Pons (tissue), 1 donor: ENCODE measurements at regions not wholly inside any gene's neighbourhood (a gene's known extent, or its start where the extent isn't known, plus 50 kb on each side); places are given as distances from the start of the nearest gene placed in this dataset.
"Not testable (repeated sequence)": the region's sequence is repeated elsewhere in the genome, so short reads cannot be mapped to it uniquely, and the experiment has no call there.

Experiments
- DNase-seq: peaks from one replicate; pipeline ENCODE4 v3.0.0-alpha.2; 2016; ENCODE audit warnings: low spot score

GRCh38 chr5:167049771-167050567, 1241.5 kb upstream of the WWC1 start:
- DNase-seq: no peak

GRCh38 chr5:167050568-167051401, 1240.7 kb upstream of the WWC1 start:
- no peak for DNase-seq

GRCh38 chr5:167051402-167051768, 1240.1 kb upstream of the WWC1 start:
- DNase-seq: no peak

GRCh38 chr5:167052791-167053190, 1238.7 kb upstream of the WWC1 start:
- no peak for DNase-seq

- no peak for DNase-seq
These were observed 1233.8 kb upstream of the WWC1 start for GRCh38 chr5:167057665-167058064.

GRCh38 chr5:167061695-167062094, 1229.8 kb upstream of the WWC1 start:
- DNase-seq: no peak

- no peak for DNase-seq
These were observed 1228.3 kb upstream of the WWC1 start for GRCh38 chr5:167063116-167063515.

- no peak for DNase-seq
These were observed 1227.7 kb upstream of the WWC1 start for GRCh38 chr5:167063788-167064187.

GRCh38 chr5:167064198-167064776, 1227.2 kb upstream of the WWC1 start:
- no peak for DNase-seq

- no peak for DNase-seq
These were observed 1225.7 kb upstream of the WWC1 start for GRCh38 chr5:167065794-167066193.

GRCh38 chr5:167071981-167072610, 1219.3 kb upstream of the WWC1 start:
- no peak for DNase-seq

GRCh38 chr5:167081561-167081960, 1209.9 kb upstream of the WWC1 start:
- DNase-seq: no peak

GRCh38 chr5:167096816-167097215, 1194.6 kb upstream of the WWC1 start:
- no peak for DNase-seq

GRCh38 chr5:167104351-167104750, 1187.1 kb upstream of the WWC1 start:
- DNase-seq: no peak

- no peak for DNase-seq
These were observed 1185.5 kb upstream of the WWC1 start for GRCh38 chr5:167105941-167106340.

GRCh38 chr5:167107684-167108083, 1183.8 kb upstream of the WWC1 start:
- no peak for DNase-seq

GRCh38 chr5:167108266-167108665, 1183.2 kb upstream of the WWC1 start:
- DNase-seq: not testable (repeated sequence)

- DNase-seq: no peak
These were observed 1178.9 kb upstream of the WWC1 start for GRCh38 chr5:167112556-167112955.

- DNase-seq: no peak
These were observed 1169.2 kb upstream of the WWC1 start for GRCh38 chr5:167122267-167122666.

GRCh38 chr5:167123126-167123525, 1168.3 kb upstream of the WWC1 start:
- DNase-seq: no peak

GRCh38 chr5:167128581-167128980, 1162.9 kb upstream of the WWC1 start:
- no peak for DNase-seq

GRCh38 chr5:167140548-167141291, 1150.7 kb upstream of the WWC1 start:
- no peak for DNase-seq
